GM18508 (cell line): ENCODE measurements at regions not wholly inside any gene's neighbourhood (a gene's known extent, or its start where the extent isn't known, plus 50 kb on each side); places are given as distances from the start of the nearest gene placed in this dataset.

Experiments used
- ATAC-seq: cut with Tn5 transposase; IDR thresholded peaks from one replicate; pipeline ENCODE4 v1.9.1; 2021; ENCODE audit warnings: moderate number of reproducible peaks; ENCODE audit not compliant: insufficient read depth, unreplicated experiment

DNA sequence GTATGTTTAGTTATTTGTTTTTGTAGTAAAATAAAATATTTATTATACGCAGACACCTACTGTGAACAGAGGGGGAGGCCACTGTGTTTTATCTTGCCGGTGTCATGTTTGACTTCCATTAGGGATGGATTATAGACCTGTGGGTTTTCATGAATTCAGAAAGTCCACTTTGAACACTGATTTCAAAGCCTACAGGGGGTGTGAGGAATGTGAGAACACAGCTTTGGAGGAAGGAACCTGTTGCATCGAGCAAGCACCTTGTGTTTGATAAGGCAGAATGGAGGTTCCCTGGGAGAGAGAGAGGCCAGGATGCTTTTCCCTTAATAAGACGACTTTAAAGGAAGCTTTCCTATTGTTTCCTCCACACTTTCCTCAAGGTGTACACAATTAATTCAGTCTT lies 665.0 kb upstream of the MGMT start:
- ATAC-seq = no peak

DNA sequence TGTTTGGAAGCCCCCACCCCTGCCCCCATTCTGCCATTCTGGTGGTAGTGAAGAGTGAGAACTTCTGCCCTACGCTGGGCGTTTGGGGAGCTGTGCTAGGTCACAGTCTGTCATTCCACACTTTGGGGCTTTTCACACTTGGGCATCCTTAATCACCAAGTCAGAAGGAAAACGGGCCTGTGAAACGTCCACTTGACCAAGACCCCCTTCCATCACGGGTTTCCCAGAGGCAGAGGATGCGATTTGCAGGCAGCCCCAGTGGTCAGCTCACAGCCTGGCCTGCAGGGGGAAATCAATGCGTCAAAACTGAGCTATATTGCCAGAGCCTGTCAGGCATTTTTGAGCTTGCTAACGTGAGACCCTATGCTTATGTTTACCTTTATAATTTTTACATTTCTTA lies 663.3 kb upstream of the MGMT start:
- ATAC-seq = no peak

DNA sequence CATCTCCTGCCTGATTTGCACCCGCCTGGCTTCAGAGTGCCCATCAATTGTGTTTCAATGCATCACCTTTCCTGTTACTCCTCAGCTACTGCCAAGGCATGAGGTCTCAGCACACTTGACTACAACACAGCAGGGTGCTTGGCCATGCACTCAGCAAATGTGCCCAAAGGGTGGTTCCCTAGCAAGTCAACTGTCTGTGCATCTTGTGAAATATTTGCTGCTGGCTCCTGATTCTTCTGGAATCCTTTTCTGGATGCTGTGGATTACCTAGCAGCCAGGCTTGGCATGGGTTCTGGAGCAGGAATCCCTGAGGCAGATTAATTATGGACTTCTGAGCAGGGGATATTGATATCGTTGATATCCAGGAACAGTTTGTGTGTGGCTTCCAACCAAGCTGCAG lies 662.6 kb upstream of the MGMT start:
- no peak for ATAC-seq

DNA sequence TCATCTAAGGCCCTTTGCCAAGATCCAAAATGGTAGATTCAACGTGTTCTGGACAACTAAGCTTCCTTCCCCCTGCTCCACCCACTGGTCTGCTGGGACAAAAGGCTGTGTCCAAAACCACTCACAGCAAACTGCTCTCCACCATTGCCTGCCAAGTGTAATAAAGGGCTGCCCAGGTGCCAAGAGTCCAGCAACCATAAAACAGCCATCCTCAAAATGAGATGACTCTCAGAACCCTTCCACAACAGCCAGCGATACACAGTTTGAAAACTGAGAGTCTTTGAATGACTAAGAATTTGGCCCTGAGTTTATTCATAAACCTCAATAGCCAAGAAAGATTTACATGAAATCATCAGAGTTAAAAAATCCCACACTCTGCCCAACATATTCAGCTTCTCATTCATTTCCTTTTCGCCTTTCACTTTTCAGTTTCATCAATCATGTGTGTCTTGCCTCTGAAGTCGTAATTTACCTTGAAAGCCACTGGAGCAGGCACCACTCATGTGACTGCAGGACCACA lies 658.1 kb upstream of the MGMT start:
- no peak for ATAC-seq

DNA sequence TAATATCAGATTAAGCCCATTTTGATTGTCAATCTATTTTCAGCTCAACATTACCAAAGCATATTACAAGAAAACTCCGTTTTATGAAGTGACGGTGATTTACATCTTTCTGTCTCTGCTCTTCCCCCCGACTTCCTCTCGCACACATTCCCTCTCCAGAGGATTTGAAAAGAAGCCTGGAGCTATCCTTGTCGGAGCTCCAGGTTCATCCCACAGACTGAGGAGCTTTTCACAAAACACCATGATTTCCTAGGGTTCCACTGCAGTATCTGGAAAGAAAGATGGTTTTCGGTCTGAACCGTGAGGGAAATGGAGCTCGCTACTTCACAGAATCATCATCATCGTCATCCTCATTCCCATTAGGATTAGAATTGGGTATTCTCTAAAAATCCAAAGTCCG lies 655.5 kb upstream of the MGMT start:
- no peak for ATAC-seq

DNA sequence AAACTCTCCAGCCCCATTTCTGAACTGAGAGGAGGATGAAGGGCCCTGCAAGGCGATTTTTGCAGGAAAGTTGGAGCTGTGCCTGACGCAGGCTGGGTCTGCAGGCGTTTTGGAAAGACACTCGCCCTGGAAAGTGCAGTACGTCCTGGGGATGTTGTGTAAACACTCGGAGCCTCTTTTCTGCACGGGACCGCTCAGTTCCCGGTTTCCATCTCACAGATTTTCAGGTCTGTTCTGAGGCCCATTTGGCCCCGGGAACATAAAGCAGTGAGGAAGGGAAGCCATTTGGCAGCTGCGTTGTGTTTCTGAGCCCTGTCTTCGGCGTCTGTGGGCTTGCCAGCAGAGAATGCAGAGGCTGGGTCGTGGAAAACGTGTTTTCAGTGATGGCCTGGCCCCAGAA lies 655.0 kb upstream of the MGMT start:
- ATAC-seq = no peak

DNA sequence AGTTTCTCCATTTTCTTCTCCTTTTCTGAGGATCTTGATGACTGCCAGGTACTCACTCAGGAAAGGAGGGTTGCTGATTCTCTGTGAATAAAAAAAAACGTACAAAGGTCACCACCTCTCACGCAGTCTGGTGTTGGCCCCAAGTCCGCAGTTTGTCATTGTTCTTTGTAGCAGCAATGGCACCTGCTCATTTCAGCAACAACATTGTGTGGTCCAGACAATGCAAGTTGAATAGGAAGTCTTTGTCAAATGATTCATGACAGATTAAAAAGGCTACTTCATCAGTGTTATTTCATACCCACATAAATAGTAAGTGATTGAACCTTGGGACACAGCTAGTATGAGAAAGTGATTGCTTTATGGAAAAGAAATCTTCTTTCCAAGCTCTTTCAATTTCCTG lies 653.5 kb upstream of the MGMT start:
- ATAC-seq = no peak

DNA sequence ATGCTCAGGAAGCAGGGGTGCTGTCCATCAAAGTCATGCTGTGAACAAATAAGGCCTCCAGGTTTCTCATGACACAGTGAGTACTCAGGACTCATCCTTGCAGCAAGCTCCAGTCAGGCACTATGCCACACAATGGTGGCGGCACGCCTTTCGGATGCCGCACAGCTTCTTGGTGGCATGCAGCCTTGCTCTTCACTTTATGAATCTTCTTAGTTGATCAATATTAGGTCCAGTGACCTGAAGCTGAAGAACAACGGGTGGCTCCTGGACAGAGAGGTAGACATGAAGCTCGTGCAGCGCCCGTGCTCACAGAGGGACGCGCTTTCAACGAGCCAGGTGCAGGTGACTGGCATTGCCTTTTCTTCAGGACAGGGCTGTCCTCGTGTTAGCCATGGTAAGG lies 653.0 kb upstream of the MGMT start:
- ATAC-seq = no peak

DNA sequence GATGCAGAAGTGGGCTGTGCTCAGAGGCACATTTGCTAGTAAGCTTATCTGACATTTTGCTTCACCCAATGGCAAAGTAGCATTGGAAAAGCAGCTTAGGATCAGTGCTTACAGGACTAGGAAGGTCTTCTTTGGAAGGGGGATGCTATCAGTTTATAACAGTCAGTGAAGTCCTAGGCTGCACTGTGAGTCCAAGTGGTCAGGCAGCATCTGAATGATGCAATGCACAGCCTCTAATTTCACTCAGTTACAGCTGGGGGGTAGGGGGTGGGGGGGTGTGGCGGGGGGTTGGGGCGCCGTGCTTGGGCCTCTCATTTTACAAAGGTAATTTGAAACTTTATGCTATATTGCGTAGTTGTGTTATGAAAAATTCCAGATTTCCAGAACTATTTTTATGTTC lies 652.3 kb upstream of the MGMT start:
- no peak for ATAC-seq

DNA sequence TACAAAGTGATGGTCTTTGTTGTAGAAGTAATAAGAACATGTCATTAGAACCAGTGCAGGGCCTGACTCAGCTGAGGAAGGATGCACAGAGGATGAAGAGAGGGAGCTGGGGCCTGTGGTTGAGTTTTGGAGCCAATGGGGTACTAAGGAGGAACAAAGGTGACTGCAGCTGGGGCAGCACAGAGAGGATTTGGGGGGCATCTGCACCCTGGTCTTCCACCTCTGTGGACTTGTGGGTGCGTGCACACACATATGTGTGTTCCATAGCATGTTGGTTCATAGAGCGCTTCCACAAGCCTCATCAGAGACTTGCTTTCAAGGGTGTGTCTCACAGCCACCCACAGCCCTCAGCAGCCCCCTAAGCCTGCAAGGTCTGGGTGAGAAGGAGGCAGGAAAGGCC lies 650.3 kb upstream of the MGMT start:
- ATAC-seq = no peak

DNA sequence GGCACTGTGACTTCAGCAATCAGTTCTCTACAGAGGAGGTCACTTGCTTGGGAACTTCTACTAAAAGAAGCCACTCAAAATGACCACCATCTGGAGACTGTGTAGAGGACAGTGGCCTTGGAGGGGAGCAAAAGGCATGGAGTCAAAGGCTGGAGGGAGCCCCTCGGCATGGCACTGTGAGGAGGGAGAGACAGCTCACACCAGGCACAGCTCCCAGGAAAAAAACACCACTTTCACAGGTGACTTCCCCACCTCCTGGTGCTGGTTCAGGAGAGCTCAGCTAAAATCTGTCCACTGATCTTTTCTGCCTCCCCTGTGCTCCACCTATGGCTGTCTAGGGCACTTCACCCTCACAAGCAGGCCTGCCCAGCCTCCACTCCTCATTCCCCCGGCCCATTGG lies 649.4 kb upstream of the MGMT start:
- no peak for ATAC-seq

DNA sequence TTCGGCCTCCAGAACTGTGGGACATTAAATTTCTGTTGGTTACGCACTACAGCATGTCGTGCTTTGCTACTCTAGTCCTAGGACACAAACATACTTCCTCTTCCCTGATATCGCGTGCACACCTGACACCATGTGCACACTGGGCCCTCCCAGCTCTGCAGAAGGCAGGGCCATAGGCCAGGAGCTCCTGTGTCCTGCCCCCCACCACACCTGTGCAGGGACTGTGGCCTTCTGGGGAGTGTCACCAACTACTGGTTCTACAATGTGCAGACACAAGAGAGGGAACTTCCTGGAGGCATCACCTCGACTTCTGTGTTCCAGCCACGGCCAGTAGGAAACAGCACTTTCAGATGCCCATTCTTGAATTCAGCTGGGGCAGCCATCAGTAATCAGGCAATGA lies 646.4 kb upstream of the MGMT start:
- no peak for ATAC-seq

DNA sequence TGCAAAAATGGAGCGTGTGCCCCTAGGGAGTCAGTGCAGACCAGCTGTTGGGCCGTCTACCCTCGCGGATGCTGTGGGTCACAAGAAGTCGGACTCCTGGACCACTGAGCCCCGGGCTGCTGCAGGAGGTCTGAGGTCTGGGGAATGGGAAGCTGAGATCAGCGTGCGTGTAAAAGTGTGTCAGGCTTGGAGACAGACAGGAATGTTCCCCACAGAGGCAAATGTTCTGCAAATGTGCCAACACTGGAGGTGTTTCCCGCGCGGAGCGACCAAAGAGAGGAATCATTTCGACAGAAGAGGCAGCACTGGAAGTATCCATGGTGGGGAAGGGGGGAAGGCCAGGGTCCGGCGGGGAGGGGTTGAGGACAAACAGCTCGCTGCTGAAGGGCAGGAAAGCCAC lies 643.8 kb upstream of the MGMT start:
- no peak for ATAC-seq

DNA sequence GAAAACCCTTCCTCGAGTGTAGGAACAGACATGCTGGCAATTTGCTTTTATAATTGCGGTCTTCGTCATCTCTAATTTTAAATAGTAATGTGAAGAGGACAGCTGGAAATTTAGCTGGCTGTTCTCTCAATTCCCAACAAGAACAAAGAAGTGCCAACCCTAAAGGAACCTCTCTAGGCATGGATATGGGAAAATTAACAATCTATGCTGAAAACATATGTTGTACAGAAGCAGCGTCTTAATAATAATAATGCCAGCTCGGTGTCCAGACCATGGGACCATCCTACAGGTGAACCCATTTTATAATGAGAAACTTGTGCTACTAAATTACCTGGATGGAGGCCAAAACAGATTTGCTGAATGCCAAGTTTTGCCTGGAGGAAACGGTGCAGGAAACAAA lies 641.4 kb upstream of the MGMT start:
- no peak for ATAC-seq

DNA sequence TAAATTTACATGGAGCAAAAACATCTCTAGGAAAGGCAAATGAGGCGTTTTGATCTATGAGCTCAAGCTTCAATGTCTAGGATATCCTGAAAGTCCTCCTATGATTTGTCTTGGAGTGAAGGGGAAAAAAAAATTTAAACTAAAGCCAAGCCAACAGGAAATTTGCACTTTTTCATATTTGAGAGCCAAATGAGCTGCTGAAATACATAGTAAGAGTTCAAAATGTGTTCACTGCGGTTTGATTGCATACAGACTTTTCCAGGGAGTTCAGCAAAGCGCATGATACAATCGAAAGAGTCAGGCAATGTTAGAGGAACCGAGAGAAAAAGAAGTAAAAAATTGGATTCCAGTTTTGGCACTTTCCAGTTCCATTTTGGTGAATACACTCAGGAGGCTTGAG lies 633.4 kb upstream of the MGMT start:
- ATAC-seq = no peak

DNA sequence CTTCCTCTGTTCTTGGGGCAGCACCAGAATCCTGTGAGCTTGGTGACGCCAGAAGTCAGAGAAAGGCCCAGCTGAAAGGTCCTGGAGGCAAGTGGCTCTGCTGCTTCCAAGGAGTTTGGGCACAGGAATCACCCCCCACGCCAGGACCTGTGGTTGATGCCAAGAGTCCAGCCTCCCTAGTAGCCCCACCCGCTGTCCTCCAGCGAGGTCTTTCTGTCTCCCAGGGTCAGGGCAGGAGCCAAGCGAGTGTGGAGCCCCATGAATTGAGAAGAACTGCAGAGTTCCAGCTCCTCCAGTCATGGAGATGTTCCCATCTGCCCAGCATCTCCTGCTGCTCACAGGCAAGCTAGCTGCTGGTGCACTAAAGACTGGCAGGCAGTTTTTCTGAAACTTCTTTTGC lies 631.7 kb upstream of the MGMT start:
- ATAC-seq = no peak

DNA sequence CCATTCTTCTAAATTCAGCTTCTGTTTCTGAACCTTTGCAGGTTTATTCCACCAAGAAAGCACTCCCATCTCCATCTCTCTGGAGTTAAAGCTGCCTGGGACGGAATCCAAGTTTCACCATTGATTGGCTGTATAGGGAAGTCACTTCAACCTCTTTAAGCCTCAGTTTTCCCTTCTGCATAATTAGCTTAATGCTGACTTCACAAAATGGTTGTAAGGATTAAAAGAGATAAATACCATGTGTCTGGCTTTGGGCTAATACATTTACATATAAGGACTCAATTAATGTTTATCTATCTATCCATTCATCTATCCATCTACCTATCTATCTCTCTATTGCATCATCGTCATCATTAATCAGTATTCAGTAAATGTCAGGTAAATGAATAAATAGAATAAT lies 629.6 kb upstream of the MGMT start:
- ATAC-seq = no peak

DNA sequence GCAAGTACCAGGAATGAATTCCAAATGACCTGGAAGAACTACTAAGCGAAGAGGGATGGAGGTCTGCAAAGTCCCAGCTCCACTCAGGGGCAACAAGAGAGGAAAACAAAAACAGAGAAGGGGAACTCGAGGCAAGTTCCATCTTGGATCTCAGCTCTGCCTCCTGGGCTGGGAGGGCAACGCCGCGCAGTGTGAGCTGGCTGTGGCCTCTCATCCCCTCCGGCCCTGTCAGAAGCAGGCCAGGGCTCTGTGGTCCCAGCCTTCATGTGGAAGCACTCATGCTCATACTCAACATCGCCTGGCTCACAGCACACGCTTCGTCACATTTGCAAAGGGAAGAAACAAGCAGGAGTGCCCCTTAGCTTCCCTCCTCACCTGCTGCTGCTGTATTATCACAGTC lies 627.9 kb upstream of the MGMT start:
- ATAC-seq = no peak

DNA sequence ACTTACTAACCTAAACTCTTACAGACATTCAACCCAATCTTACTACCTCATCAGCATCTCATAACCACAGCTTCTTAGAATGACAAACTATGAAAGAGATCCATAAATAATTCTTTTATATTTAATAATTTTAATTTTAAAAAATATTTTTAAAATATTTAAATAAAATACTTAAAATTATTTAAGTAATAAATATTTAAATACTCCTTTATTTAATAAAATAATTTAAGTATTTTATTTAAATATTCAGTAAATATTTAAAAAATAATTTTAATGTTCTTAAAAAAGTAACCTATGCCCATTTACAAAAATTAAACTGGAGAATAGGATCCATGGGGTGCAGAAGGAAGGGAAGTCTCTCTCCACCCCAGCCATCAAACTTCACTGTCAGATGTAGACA lies 627.3 kb upstream of the MGMT start:
- no peak for ATAC-seq

DNA sequence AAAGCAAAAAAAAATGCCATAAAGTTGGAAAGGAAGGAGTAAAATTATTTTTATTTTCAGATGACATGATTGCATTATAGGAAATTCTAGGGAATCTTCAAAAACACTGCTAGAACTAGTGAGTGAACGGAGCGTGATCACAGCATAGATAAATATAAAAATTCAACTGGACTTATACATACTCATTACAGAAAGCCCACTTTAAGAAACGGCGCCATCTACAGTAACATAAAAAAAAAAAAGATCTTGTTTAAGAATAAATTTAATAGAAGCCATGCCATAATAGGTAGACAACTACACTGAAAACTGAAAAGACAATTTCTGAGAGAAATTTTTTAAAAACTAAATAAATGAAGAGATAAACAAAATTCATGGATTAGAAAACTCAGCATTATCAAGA lies 623.1 kb upstream of the MGMT start:
- no peak for ATAC-seq

DNA sequence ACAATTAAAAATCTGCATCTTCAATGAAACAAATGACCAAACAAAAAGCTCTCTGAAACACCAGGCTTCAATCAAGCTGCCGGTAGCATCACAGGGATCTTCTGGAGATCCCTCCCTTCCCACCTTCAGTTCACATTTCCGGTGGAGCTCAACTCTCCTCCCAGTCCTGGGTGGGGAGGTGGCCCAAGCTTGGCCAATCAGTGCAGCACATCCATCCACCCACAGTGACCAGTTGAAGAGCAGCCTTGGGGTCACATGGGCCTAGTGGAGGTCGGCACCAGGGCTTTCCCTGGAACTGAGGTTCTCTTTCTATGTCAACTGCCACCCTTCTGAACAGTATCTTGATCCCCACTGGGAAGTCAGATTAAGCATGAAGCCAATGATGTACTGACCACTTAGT lies 620.1 kb upstream of the MGMT start:
- no peak for ATAC-seq

DNA sequence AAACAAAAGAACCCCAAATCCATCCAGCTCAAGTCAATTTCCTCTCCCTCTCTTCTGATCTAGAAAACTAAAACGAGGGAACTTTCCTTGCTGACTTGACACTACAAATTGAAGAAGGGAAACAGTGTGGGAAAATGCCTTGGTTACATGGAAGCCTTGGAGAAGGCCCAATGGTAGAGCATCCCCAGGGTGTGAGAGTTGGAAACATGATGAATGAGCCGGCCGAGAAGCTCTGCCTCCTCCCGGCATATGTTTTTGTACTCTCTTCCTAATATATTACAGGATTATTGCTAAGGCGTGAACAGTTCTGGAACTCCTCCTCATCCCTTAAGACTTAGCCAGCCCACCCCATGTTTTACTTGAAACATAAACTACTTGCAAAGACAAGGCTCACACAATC lies 618.2 kb upstream of the MGMT start:
- no peak for ATAC-seq

DNA sequence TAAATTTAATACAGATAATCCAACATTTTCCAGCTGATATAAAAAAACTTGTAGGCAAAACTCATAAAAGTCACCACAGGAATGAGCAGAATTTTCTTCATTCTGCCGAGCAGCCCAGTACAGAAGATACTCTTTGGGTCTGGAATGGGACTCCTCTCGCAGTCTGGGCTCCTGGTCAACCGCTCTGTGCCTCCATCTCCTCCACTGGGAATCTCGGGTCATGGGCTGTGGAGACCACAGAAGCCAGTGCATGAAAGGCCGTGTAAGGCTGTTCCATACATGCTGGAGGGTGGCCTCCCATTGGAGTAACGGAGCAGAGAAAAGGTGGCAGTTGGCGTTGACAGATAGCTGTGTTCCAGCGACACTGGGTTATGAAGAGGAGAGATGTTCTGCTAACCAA lies 616.4 kb upstream of the MGMT start:
- no peak for ATAC-seq
